HL-60 (cell line): ENCODE measurements at regions not wholly inside any gene's neighbourhood (a gene's known extent, or its start where the extent isn't known, plus 50 kb on each side); places are given as distances from the start of the nearest gene placed in this dataset.

ENCODE experiments used
- TF ChIP-seq, protein P1 (sequence below): IDR thresholded peaks from one replicate; pipeline ENCODE4 v1.5.1; 2011; ENCODE audit warnings: low read length, control low read depth, inconsistent platforms; ENCODE audit not compliant: insufficient read depth
- TF ChIP-seq, protein P2 (sequence below): IDR thresholded peaks from 2 replicates; pipeline ENCODE4 v1.6.1; 2012; ENCODE audit warnings: low read depth; ENCODE audit not compliant: insufficient replicate concordance

DNA sequence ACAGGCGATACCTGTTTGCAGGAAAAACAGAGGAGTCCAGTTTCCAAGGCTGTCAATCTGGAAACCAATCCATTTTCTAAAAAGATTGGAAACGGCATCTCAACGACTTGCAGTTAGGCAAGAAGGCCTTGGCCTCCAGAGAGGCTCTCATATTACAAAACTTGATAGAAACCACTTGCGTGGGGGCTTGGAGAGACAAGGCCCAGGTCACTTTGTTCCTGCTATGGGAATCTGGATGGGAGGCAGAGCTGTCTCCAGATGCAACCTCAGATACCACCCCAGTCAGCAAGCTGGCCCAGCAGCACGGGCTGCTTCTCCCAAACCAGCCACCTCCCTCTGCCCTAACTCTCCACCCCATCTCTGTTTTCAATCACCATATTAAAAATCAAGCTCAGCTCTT is 298.8 kb downstream of the TNS1 start:
- TF ChIP-seq, protein P1, sequence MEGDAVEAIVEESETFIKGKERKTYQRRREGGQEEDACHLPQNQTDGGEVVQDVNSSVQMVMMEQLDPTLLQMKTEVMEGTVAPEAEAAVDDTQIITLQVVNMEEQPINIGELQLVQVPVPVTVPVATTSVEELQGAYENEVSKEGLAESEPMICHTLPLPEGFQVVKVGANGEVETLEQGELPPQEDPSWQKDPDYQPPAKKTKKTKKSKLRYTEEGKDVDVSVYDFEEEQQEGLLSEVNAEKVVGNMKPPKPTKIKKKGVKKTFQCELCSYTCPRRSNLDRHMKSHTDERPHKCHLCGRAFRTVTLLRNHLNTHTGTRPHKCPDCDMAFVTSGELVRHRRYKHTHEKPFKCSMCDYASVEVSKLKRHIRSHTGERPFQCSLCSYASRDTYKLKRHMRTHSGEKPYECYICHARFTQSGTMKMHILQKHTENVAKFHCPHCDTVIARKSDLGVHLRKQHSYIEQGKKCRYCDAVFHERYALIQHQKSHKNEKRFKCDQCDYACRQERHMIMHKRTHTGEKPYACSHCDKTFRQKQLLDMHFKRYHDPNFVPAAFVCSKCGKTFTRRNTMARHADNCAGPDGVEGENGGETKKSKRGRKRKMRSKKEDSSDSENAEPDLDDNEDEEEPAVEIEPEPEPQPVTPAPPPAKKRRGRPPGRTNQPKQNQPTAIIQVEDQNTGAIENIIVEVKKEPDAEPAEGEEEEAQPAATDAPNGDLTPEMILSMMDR, result no peak
- TF ChIP-seq, protein P2, sequence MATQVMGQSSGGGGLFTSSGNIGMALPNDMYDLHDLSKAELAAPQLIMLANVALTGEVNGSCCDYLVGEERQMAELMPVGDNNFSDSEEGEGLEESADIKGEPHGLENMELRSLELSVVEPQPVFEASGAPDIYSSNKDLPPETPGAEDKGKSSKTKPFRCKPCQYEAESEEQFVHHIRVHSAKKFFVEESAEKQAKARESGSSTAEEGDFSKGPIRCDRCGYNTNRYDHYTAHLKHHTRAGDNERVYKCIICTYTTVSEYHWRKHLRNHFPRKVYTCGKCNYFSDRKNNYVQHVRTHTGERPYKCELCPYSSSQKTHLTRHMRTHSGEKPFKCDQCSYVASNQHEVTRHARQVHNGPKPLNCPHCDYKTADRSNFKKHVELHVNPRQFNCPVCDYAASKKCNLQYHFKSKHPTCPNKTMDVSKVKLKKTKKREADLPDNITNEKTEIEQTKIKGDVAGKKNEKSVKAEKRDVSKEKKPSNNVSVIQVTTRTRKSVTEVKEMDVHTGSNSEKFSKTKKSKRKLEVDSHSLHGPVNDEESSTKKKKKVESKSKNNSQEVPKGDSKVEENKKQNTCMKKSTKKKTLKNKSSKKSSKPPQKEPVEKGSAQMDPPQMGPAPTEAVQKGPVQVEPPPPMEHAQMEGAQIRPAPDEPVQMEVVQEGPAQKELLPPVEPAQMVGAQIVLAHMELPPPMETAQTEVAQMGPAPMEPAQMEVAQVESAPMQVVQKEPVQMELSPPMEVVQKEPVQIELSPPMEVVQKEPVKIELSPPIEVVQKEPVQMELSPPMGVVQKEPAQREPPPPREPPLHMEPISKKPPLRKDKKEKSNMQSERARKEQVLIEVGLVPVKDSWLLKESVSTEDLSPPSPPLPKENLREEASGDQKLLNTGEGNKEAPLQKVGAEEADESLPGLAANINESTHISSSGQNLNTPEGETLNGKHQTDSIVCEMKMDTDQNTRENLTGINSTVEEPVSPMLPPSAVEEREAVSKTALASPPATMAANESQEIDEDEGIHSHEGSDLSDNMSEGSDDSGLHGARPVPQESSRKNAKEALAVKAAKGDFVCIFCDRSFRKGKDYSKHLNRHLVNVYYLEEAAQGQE, result no peak
